ENCODE measurements at regions not wholly inside any gene's neighbourhood (a gene's known extent, or its start where the extent isn't known, plus 50 kb on each side); places are given as distances from the start of the nearest gene placed in this dataset.
"Not testable (repeated sequence)": the region's sequence is repeated elsewhere in the genome, so short reads cannot be mapped to it uniquely, and the experiment has no call there.

GRCh38 chrX:113473015-113473414 lies 632.4 kb upstream of the AMOT start:
- no CpG with 5 or more reads among the region's 5 CpGs for WGBS (ENCODE audit: insufficient coverage, insufficient read length)
- H3K27me3 ChIP-seq (ENCODE audit: control insufficient read depth, insufficient read depth, low read length); H3K4me3 ChIP-seq (ENCODE audit: low read length); H3K9me3 ChIP-seq (ENCODE audit: control insufficient read depth, insufficient read depth, low read length); H3K36me3 ChIP-seq (ENCODE audit: control insufficient read depth, insufficient read depth, low read length); H3K27ac ChIP-seq (ENCODE audit: low read length); H3K4me1 ChIP-seq (ENCODE audit: control insufficient read depth, insufficient read depth, low read length); DNase-seq (ENCODE audit: low read depth, low spot score): not testable (repeated sequence)

- Histone ChIP-seq H3K9me3 (ENCODE audit: control insufficient read depth, insufficient read depth, low read length) (no peaks in the 10 kb centered on the region), H3K27ac (ENCODE audit: low read length) (no peak overlapping the region), H3K27me3 (ENCODE audit: control insufficient read depth, insufficient read depth, low read length) (no peaks in the 10 kb centered on the region), H3K36me3 (ENCODE audit: control insufficient read depth, insufficient read depth, low read length) (no peaks in the 10 kb centered on the region), H3K4me3 (ENCODE audit: low read length) (no peak overlapping the region), H3K4me1 (ENCODE audit: control insufficient read depth, insufficient read depth, low read length) (no peaks in the 10 kb centered on the region)
- DNase-seq (ENCODE audit: low read depth, low spot score), result peak; percentile 5
- no CpG with 5 or more reads among the region's 4 CpGs for WGBS (ENCODE audit: insufficient coverage, insufficient read length)
Observed at GRCh38 chrX:113470166-113470565, 629.5 kb upstream of the AMOT start.

GRCh38 chrX:113457719-113458118 lies 617.1 kb upstream of the AMOT start:
- Histone ChIP-seq H3K4me1 (ENCODE audit: control insufficient read depth, insufficient read depth, low read length) (no peaks in the 10 kb centered on the region), H3K27me3 (ENCODE audit: control insufficient read depth, insufficient read depth, low read length) (no peaks in the 10 kb centered on the region)
- WGBS (ENCODE audit: insufficient coverage, insufficient read length), result no CpG with 5 or more reads among the region's 2 CpGs

GRCh38 chrX:113455582-113455981 lies 615.0 kb upstream of the AMOT start:
- Histone ChIP-seq H3K36me3 (ENCODE audit: control insufficient read depth, insufficient read depth, low read length) (no peaks in the 10 kb centered on the region), H3K9me3 (ENCODE audit: control insufficient read depth, insufficient read depth, low read length) (no peaks in the 10 kb centered on the region), H3K27me3 (ENCODE audit: control insufficient read depth, insufficient read depth, low read length) (no peaks in the 10 kb centered on the region), H3K4me3 (ENCODE audit: low read length) (no peak overlapping the region), H3K27ac (ENCODE audit: low read length) (no peak overlapping the region), H3K4me1 (ENCODE audit: control insufficient read depth, insufficient read depth, low read length) (no peaks in the 10 kb centered on the region)
- DNase-seq (ENCODE audit: low read depth, low spot score), result no peak

More at GRCh38 chrX:113457719-113458118, 617.1 kb upstream of the AMOT start:
- Histone ChIP-seq H3K9me3 (ENCODE audit: control insufficient read depth, insufficient read depth, low read length) (no peaks in the 10 kb centered on the region), H3K27ac (ENCODE audit: low read length) (no peak overlapping the region), H3K4me3 (ENCODE audit: low read length) (no peak overlapping the region), H3K36me3 (ENCODE audit: control insufficient read depth, insufficient read depth, low read length) (no peaks in the 10 kb centered on the region)
- DNase-seq (ENCODE audit: low read depth, low spot score), result no peak

GRCh38 chrX:113429011-113429410 lies 588.4 kb upstream of the AMOT start:
- Histone ChIP-seq H3K9me3 (ENCODE audit: control insufficient read depth, insufficient read depth, low read length) (no peaks in the 10 kb centered on the region), H3K36me3 (ENCODE audit: control insufficient read depth, insufficient read depth, low read length) (no peaks in the 10 kb centered on the region), H3K4me1 (ENCODE audit: control insufficient read depth, insufficient read depth, low read length) (no peaks in the 10 kb centered on the region), H3K4me3 (ENCODE audit: low read length) (no peak overlapping the region), H3K27ac (ENCODE audit: low read length) (no peak overlapping the region), H3K27me3 (ENCODE audit: control insufficient read depth, insufficient read depth, low read length) (no peaks in the 10 kb centered on the region)
- DNase-seq (ENCODE audit: low read depth, low spot score), result no peak
- no CpG with 5 or more reads among the region's 1 CpG for WGBS (ENCODE audit: insufficient coverage, insufficient read length)

- no peak for DNase-seq (ENCODE audit: low read depth, low spot score)
- no peak overlapping the region for H3K27ac ChIP-seq (ENCODE audit: low read length)
- H3K4me3 ChIP-seq (ENCODE audit: low read length), result no peak overlapping the region
- H3K4me1 ChIP-seq (ENCODE audit: control insufficient read depth, insufficient read depth, low read length), result no peaks in the 10 kb centered on the region
- H3K36me3 ChIP-seq (ENCODE audit: control insufficient read depth, insufficient read depth, low read length), result no peaks in the 10 kb centered on the region
- WGBS (ENCODE audit: insufficient coverage, insufficient read length), result no CpG with 5 or more reads among the region's 4 CpGs
- no peaks in the 10 kb centered on the region for H3K27me3 ChIP-seq (ENCODE audit: control insufficient read depth, insufficient read depth, low read length)
- H3K9me3 ChIP-seq (ENCODE audit: control insufficient read depth, insufficient read depth, low read length), result no peaks in the 10 kb centered on the region
Observed at GRCh38 chrX:113422323-113422722, 581.7 kb upstream of the AMOT start.

- Histone ChIP-seq H3K4me3 (ENCODE audit: low read length) (no peak overlapping the region), H3K27me3 (ENCODE audit: control insufficient read depth, insufficient read depth, low read length) (no peaks in the 10 kb centered on the region), H3K9me3 (ENCODE audit: control insufficient read depth, insufficient read depth, low read length) (no peaks in the 10 kb centered on the region), H3K27ac (ENCODE audit: low read length) (no peak overlapping the region), H3K4me1 (ENCODE audit: control insufficient read depth, insufficient read depth, low read length) (no peaks in the 10 kb centered on the region), H3K36me3 (ENCODE audit: control insufficient read depth, insufficient read depth, low read length) (no peaks in the 10 kb centered on the region)
- DNase-seq (ENCODE audit: low read depth, low spot score), result no peak
- WGBS (ENCODE audit: insufficient coverage, insufficient read length), result no CpG with 5 or more reads among the region's 1 CpG
Observed at GRCh38 chrX:113421432-113421831, 580.8 kb upstream of the AMOT start.

GRCh38 chrX:113412106-113412505 lies 571.5 kb upstream of the AMOT start:
- no peaks in the 10 kb centered on the region for H3K4me1 ChIP-seq (ENCODE audit: control insufficient read depth, insufficient read depth, low read length)
- WGBS (ENCODE audit: insufficient coverage, insufficient read length), result no CpG with 5 or more reads among the region's 1 CpG
- H3K4me3 ChIP-seq (ENCODE audit: low read length), result no peak overlapping the region
- H3K36me3 ChIP-seq (ENCODE audit: control insufficient read depth, insufficient read depth, low read length), result no peaks in the 10 kb centered on the region
- H3K9me3 ChIP-seq (ENCODE audit: control insufficient read depth, insufficient read depth, low read length), result no peaks in the 10 kb centered on the region
- no peaks in the 10 kb centered on the region for H3K27me3 ChIP-seq (ENCODE audit: control insufficient read depth, insufficient read depth, low read length)
- no peak overlapping the region for H3K27ac ChIP-seq (ENCODE audit: low read length)
- no peak for DNase-seq (ENCODE audit: low read depth, low spot score)

- Histone ChIP-seq H3K27ac (ENCODE audit: low read length) (no peak overlapping the region), H3K27me3 (ENCODE audit: control insufficient read depth, insufficient read depth, low read length) (no peaks in the 10 kb centered on the region), H3K9me3 (ENCODE audit: control insufficient read depth, insufficient read depth, low read length) (no peaks in the 10 kb centered on the region), H3K4me3 (ENCODE audit: low read length) (no peak overlapping the region), H3K36me3 (ENCODE audit: control insufficient read depth, insufficient read depth, low read length) (no peaks in the 10 kb centered on the region), H3K4me1 (ENCODE audit: control insufficient read depth, insufficient read depth, low read length) (no peaks in the 10 kb centered on the region)
- DNase-seq (ENCODE audit: low read depth, low spot score), result no peak
- WGBS (ENCODE audit: insufficient coverage, insufficient read length), result no CpG with 5 or more reads among the region's 3 CpGs
Observed at GRCh38 chrX:113408843-113409242, 568.2 kb upstream of the AMOT start.

- no peaks in the 10 kb centered on the region for H3K4me1 ChIP-seq (ENCODE audit: control insufficient read depth, insufficient read depth, low read length)
- H3K36me3 ChIP-seq (ENCODE audit: control insufficient read depth, insufficient read depth, low read length), result no peaks in the 10 kb centered on the region
- no peak overlapping the region for H3K4me3 ChIP-seq (ENCODE audit: low read length)
- no peaks in the 10 kb centered on the region for H3K9me3 ChIP-seq (ENCODE audit: control insufficient read depth, insufficient read depth, low read length)
- peak; percentile 31 for DNase-seq (ENCODE audit: low read depth, low spot score)
- H3K27me3 ChIP-seq (ENCODE audit: control insufficient read depth, insufficient read depth, low read length), result no peaks in the 10 kb centered on the region
- WGBS (ENCODE audit: insufficient coverage, insufficient read length), result no CpG with 5 or more reads among the region's 2 CpGs
- H3K27ac ChIP-seq (ENCODE audit: low read length), result no peak overlapping the region
Observed at GRCh38 chrX:113400193-113400704, 559.6 kb upstream of the AMOT start.

- no peak overlapping the region for H3K27ac ChIP-seq (ENCODE audit: low read length)
- no peaks in the 10 kb centered on the region for H3K4me1 ChIP-seq (ENCODE audit: control insufficient read depth, insufficient read depth, low read length)
- no peaks in the 10 kb centered on the region for H3K9me3 ChIP-seq (ENCODE audit: control insufficient read depth, insufficient read depth, low read length)
- no peak for DNase-seq (ENCODE audit: low read depth, low spot score)
- H3K27me3 ChIP-seq (ENCODE audit: control insufficient read depth, insufficient read depth, low read length), result no peaks in the 10 kb centered on the region
- no CpG with 5 or more reads among the region's 5 CpGs for WGBS (ENCODE audit: insufficient coverage, insufficient read length)
- no peaks in the 10 kb centered on the region for H3K36me3 ChIP-seq (ENCODE audit: control insufficient read depth, insufficient read depth, low read length)
- H3K4me3 ChIP-seq (ENCODE audit: low read length), result no peak overlapping the region
Observed at GRCh38 chrX:113399506-113400192, 559.0 kb upstream of the AMOT start.
